ENCODE measurements at regions not wholly inside any gene's neighbourhood (a gene's known extent, or its start where the extent isn't known, plus 50 kb on each side); places are given as distances from the start of the nearest gene placed in this dataset.

- DNase-seq = peak; percentile 46
Observed at GRCh38 chr16:27720731-27721530, 171.0 kb downstream of the KATNIP start.

- peak; percentile 79 for DNase-seq
Observed at GRCh38 chr16:27721531-27722181, 171.7 kb downstream of the KATNIP start.

GRCh38 chr16:27722207-27722606 lies 172.3 kb downstream of the KATNIP start:
- no peak for DNase-seq

GRCh38 chr16:27722892-27723450 lies 173.0 kb downstream of the KATNIP start:
- no peak for DNase-seq

- no peak for DNase-seq
Observed at GRCh38 chr16:27723711-27724481, 174.0 kb downstream of the KATNIP start.

- DNase-seq = no peak
Observed at GRCh38 chr16:27724482-27725235, 174.7 kb downstream of the KATNIP start.

- no peak for DNase-seq
Observed at GRCh38 chr16:27725236-27726000, 175.5 kb downstream of the KATNIP start.

- DNase-seq = no peak
Observed at GRCh38 chr16:27726621-27727261, 176.8 kb downstream of the KATNIP start.

- no peak for DNase-seq
Observed at GRCh38 chr16:27727941-27728340, 178.0 kb downstream of the KATNIP start.

- DNase-seq = no peak
Observed at GRCh38 chr16:27728691-27729090, 178.7 kb downstream of the KATNIP start.

GRCh38 chr16:27729516-27730304 lies 179.8 kb downstream of the KATNIP start:
- DNase-seq = peak; percentile 47

GRCh38 chr16:27730661-27731210 lies 180.8 kb downstream of the KATNIP start:
- DNase-seq = no peak

GRCh38 chr16:27735031-27735430 lies 185.1 kb downstream of the KATNIP start:
- DNase-seq = no peak

GRCh38 chr16:27736431-27736830 lies 186.5 kb downstream of the KATNIP start:
- DNase-seq = no peak

GRCh38 chr16:27737513-27737912 lies 187.6 kb downstream of the KATNIP start:
- no peak for DNase-seq

All from femur (tissue), 1 donor.